MM.1S (cell line): ENCODE measurements at regions not wholly inside any gene's neighbourhood (a gene's known extent, or its start where the extent isn't known, plus 50 kb on each side); places are given as distances from the start of the nearest gene placed in this dataset.

Experiments
- CTCF ChIP-seq: fragments of 300-600 bp; sonication (generic); IDR thresholded peaks from 2 replicates; pipeline ENCODE4 v1.5.1; 2016; ENCODE audit warnings: antibody characterized with exemption, low read length, mixed read lengths
- EZH2 ChIP-seq: fragments of 300-600 bp; sonication (generic); optimal IDR thresholded peaks from 2 replicates; pipeline ENCODE3; 2017; ENCODE audit warnings: low read depth, mild to moderate bottlenecking, antibody characterized with exemption, low read length, mixed read lengths

- TF ChIP-seq CTCF (no peak), EZH2 (no peak)
These were observed 80.3 kb downstream of the AVPR1A start for GRCh38 chr12:63070709-63071108.
